CD4-positive, alpha-beta T cell treated with Interleukin-6 at 100 ng/mL for 8 hours (primary cell): ENCODE measurements at regions not wholly inside any gene's neighbourhood (a gene's known extent, or its start where the extent isn't known, plus 50 kb on each side); places are given as distances from the start of the nearest gene placed in this dataset.

ENCODE experiments used
- DNase-seq: peaks from one replicate; pipeline ENCODE4 v3.0.0-alpha.2; 2020; ENCODE audit warnings: mixed read lengths, low spot score

DNA sequence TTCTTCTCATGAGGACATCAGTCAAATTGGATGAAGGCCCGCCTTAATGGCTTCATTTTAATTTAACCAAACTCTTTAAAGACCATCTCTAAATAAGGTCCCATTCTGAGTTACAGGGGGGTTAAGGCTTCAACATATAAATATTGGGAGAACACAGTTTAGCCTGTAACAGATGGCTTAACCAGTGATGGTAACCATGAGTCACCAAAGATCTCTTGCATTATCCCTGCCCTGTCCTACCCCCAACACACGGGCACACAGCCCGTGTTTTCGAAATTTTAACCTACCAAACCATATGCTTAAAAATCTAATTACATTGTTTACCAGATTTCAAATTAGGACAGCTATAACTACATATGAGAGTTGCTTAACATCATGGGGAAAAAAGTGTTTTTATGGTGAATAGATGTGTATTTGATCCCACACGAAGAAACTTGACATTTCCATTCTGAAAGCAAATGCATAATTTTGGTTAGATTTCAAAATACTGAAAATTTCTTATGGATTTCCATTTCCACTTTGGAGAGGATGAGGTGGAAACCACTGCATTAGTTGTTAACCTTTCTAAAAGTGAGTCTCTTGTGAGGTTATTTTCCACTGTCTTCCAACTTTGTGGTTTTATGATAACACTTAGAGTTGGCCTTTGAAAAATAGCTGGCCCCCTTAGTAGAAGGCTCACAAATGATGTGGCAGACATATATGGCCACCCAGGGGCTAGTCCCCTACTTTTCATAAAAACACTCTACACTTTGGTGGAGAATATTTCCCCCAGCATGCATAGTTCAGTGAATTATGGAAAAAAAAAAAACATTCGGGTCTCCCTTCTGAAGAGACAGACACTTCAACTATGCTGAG lies 849.3 kb downstream of the TLE1 start:
- no peak for DNase-seq

DNA sequence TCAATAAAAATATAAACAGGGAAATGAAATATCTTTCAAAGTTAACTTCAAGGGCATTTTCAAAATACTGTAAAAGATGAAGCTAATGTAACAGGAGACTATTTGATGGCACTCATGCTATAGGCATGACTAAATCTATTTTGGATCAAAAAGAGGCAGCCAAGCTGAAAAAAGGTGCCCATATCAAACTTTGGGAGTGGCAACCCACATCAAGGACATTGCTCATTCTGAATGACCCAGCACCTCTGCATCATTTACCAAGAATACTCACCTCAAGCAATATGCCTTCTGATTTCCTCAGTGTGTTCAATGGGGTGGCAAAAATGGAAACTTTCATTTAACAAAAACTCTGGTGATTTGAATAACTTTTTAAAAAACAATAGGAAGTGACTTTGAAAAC lies 853.3 kb downstream of the TLE1 start:
- DNase-seq: no peak

- no peak for DNase-seq
These were observed 857.6 kb downstream of the TLE1 start for GRCh38 chr9:80831751-80832150.

GRCh38 chr9:80811656-80812055 lies 877.7 kb downstream of the TLE1 start:
- DNase-seq: no peak

DNA sequence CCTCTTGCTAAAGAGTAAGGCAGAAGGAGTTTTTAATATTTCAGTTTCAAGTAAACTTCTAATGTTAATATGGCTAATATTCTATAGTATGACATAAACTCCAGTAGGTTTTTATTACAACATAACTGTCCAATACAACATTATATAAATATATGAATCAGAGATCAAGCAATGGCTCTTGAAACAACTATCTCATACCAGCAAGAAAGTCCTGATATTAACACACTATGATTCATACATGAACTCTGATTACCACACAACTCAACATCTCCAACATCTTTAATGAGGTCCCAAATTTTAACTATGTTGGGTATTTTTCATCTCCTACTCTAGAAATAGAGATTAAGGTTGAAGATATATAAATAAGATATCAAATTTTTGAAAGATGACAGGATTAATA lies 878.3 kb downstream of the TLE1 start:
- no peak for DNase-seq

DNA sequence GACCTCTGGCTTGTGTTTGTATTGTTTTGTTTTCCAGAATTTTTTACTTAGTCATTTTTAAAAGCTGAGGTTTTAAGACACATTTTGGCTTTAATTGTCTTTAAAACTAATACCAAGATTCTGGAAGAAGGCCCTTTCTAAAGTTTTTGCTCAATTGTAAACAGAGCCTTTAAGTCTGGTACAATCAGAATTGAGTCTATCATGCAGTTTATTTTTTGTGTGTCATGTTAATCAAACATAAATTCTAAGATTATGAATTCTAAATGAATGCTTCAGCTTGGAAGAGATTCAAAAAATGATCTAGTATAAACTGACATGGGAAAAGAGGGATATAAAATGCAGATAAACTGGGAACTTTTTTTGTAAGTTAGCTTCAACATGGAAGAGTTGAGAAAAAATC lies 882.7 kb downstream of the TLE1 start:
- no peak for DNase-seq

- DNase-seq: no peak
These were observed 884.5 kb downstream of the TLE1 start for GRCh38 chr9:80804873-80805272.

- no peak for DNase-seq
These were observed 891.3 kb downstream of the TLE1 start for GRCh38 chr9:80797831-80798688.

GRCh38 chr9:80797101-80797829 lies 892.1 kb downstream of the TLE1 start:
- DNase-seq: no peak

GRCh38 chr9:80796632-80797031 lies 892.7 kb downstream of the TLE1 start:
- DNase-seq: no peak

DNA sequence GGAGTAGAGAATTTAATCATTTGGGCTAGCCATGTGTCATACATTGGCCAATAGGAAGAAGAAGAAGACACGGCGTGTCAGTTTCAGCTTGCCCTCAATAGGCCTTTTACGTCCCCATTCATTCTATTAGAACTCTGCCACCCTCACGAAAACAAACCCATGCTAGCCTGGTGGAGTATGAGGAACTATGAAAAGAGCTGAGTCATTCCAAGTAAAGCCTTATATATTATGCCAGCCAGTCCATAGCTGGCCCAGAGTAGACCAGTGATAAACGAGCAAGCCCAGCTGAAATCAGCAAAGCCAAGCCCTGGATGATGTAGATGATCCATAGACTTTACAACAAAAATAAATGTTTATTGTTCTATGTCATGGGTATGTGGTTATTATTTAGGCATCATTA lies 895.1 kb downstream of the TLE1 start:
- no peak for DNase-seq

- no peak for DNase-seq
These were observed 895.6 kb downstream of the TLE1 start for GRCh38 chr9:80793706-80794105.

GRCh38 chr9:80792726-80793125 lies 896.6 kb downstream of the TLE1 start:
- no peak for DNase-seq

- DNase-seq: no peak
These were observed 897.5 kb downstream of the TLE1 start for GRCh38 chr9:80791836-80792235.

DNA sequence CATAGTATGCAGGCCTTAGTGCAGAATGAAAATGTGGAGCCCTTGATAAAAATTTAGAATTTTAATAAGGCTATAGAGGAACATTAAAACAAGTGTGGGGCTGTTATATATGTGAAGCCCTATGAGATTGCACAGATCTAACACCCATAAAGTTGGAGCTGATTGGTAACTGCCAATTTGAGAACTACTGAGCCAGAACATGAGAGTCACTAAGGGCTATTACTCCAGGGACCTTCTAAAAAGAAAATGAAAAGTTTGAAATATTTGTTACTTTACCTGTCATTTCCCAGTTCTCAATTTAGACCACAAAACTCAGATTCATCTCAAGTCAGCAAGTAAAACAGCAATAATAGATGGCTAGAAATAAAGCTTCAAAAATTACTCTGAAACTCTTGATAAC lies 898.6 kb downstream of the TLE1 start:
- no peak for DNase-seq

GRCh38 chr9:80789831-80790230 lies 899.5 kb downstream of the TLE1 start:
- no peak for DNase-seq

GRCh38 chr9:80787636-80788035 lies 901.7 kb downstream of the TLE1 start:
- no peak for DNase-seq

DNA sequence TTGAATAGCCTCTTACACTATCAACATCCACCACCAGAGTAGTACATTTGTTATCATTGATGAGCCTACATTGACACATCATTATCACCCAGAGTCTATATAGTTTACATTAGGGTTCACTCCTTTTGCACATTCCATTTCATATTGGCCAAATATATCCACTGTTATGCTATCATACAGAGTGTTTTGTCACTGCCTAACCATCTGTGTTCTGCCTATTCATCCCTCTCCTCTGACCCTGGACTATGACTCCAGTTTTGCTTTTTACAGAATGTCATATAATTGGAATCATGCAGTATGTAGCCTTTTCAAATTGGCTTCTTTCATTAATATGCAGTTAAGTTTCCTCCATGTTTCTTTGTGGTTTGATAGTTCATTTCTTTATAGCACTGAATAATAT lies 904.7 kb downstream of the TLE1 start:
- no peak for DNase-seq

DNA sequence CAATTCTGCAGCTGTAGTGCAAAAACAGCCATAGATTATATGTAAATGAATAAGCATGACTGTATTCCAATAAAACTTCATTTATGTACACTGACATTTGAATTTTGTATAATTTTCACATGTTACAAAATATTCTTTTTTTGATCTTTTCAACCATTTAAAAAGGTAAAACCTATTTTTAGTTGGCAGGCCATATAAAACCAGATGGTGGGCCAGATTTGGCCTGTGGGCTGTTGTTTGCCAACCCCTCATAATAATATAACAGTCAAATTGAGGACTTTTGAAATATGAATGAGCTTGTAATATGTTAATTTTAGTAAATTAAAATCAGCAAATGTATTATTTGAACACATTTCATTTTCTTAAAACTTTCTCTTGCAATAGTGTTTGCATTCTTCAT lies 913.4 kb downstream of the TLE1 start:
- DNase-seq: no peak

DNA sequence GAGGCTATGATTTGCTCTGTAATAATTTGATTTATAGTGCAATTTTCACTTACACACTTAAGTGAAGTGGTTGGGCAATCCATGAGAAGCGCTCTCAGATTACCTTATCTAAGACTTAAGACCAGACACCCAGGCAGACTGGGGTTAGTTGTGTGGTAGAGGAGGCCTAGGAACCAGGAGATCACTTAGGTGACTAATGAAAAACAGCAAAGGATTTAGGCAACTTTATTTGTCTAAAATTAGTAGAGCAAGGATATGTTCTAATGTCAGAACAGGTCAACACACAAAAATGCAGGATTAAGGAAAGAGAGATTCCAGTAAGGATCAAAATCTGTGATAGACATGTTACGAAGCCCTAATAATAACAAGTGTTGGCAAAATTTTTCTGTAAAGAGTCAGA lies 913.8 kb downstream of the TLE1 start:
- DNase-seq: no peak

DNA sequence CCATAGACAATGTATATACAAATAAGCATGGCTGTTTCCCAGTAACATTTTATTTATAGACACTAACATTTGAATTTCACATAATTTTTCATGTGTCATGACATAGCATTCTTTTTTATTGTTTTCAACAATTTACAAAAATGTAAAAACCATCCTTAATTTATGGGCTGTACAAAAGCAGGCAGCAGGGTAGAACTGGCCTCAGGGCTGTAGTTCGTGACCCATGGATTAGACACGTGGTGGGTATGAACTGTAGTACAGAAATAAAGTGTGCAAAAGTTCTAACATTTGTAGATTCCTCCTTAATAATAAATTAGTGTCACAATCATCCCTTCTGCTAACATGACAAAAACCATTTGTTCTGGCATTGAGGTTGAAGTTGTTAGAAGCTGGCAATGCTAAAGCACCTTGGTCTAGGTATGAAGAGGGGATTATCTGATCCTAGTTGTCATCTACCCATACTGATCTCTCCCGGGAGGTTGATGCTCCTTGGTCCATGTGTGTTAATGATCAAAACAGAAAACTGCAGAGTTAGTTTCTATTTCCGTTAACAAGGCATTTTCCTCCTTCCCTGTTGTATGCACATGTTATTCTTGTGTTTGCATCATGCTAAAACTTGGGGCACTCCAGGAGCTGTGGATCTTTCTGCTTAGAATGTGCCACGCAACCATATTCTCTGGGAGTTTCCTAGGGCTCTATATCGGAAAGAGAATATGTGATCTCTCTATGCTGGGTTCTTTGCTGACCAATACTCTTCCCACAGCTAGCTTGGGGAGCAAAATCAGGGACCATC lies 917.6 kb downstream of the TLE1 start:
- no peak for DNase-seq

DNA sequence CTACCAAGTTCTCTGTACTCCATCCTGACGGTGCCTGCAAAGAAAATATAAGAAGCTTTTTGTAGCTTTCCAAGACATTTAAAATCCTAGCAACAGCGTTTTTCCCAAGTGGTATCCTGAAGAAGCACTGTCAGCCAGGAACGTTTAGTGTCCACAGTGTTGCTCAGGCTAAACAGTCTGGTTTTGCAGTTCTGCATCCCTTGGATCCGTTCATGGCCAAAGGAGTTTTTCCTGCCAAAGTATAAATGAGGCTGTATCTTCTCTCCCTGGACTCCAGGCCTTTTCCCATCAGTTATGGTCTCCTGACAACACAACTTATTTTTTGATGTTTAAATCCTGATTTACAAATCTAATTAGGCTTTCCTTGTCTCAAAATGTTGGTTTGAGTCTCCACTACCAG lies 925.8 kb downstream of the TLE1 start:
- no peak for DNase-seq
